Mucosa of rectum (tissue), 2 donors: ENCODE measurements at regions not wholly inside any gene's neighbourhood (a gene's known extent, or its start where the extent isn't known, plus 50 kb on each side); places are given as distances from the start of the nearest gene placed in this dataset.
"Not testable (repeated sequence)": the region's sequence is repeated elsewhere in the genome, so short reads cannot be mapped to it uniquely, and the experiment has no call there.

Source experiments
- H3K27ac ChIP-seq, 2 donors: one replicate each; pipeline ENCODE4 v1.7.0; 2013; ENCODE audit warnings: inconsistent platforms in 2 of 2, low read depth in 2 of 2, low read length in 2 of 2
- H3K27me3 ChIP-seq, 2 donors: one replicate each; pipeline ENCODE4 v1.7.0; 2013; ENCODE audit warnings: low read length in 2 of 2; ENCODE audit not compliant: control insufficient read depth in 2 of 2, insufficient read depth in 2 of 2
- H3K36me3 ChIP-seq, 2 donors: one replicate each; pipeline ENCODE4 v1.7.0; 2013; ENCODE audit warnings: low read length in 2 of 2; ENCODE audit not compliant: control insufficient read depth in 2 of 2, insufficient read depth in 2 of 2
- H3K4me1 ChIP-seq, 2 donors: one replicate each; pipeline ENCODE4 v1.7.0; 2013; ENCODE audit warnings: low read length in 2 of 2, mild to moderate bottlenecking in 1 of 2; ENCODE audit not compliant: control insufficient read depth in 2 of 2, insufficient read depth in 2 of 2
- H3K4me3 ChIP-seq, 2 donors: one replicate each; pipeline ENCODE4 v1.7.0; 2013; ENCODE audit warnings: low read length in 2 of 2
- H3K9ac ChIP-seq, 2 donors: one replicate each; pipeline ENCODE4 v1.7.0; 2013; ENCODE audit warnings: low read length in 2 of 2, low read depth in 1 of 2, mild to moderate bottlenecking in 1 of 2
- H3K9me3 ChIP-seq, 2 donors: one replicate each; pipeline ENCODE4 v1.7.0; 2013; ENCODE audit warnings: low read length in 2 of 2; ENCODE audit not compliant: control insufficient read depth in 2 of 2
- donor health status: healthy.
- donor health status: Normal muscosa, but diverticular disease.

DNA sequence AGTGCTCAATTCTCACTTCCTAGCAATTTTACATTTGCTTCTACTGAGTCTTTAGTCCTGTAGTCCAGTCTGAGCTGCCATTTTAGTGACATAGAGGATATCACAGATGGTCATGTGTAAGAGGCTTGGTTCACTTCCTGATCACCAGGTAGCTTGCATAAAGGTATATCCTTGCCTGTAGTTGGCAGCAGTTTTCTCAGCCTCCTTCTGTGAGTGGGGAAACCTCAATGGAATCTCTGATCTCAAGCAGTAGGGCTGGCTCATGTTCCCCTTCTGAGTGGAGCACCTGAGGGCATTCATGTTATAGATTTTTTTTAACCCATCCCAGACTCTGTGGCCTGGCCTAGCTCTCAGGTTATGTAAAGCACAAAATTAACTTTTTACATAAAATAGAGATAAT lies 278.4 kb downstream of the RDH14 start:
- H3K36me3 ChIP-seq, result no peaks in the 10 kb centered on the region
- H3K9ac ChIP-seq, result no peak overlapping the region
- no peak overlapping the region for H3K4me3 ChIP-seq
- no peaks in the 10 kb centered on the region for H3K9me3 ChIP-seq
- no peaks in the 10 kb centered on the region for H3K27me3 ChIP-seq
- no peaks in the 10 kb centered on the region for H3K4me1 ChIP-seq
- H3K27ac ChIP-seq, result no peak overlapping the region

DNA sequence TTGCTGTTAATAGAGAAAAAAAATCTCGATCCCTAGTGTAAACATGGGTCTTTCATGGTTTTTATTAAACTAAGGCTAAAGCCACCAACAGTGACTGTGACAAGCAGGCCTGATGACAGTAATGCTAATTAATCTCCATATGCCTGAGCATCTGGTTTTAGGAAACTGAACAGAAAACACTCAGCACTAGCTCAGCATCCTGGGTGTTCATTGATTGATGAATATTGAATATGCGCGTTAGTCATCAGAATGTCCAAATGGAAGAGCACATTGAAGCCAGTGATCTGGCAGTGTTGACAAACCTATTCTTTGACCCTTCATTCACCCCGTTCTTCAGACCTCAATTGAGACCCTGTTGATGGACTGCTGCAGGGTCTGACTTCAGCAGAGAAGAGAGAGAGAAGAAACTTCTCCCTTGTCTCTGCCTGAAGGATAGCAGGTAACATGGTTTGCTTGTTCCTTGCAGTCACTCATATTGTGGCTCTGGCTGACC lies 283.8 kb downstream of the RDH14 start:
- H3K4me3 ChIP-seq, result no peak overlapping the region
- no peaks in the 10 kb centered on the region for H3K36me3 ChIP-seq
- H3K27ac ChIP-seq, result no peak overlapping the region
- H3K4me1 ChIP-seq, result no peaks in the 10 kb centered on the region
- H3K27me3 ChIP-seq, result no peaks in the 10 kb centered on the region
- H3K9ac ChIP-seq, result no peak overlapping the region
- H3K9me3 ChIP-seq, result no peaks in the 10 kb centered on the region

DNA sequence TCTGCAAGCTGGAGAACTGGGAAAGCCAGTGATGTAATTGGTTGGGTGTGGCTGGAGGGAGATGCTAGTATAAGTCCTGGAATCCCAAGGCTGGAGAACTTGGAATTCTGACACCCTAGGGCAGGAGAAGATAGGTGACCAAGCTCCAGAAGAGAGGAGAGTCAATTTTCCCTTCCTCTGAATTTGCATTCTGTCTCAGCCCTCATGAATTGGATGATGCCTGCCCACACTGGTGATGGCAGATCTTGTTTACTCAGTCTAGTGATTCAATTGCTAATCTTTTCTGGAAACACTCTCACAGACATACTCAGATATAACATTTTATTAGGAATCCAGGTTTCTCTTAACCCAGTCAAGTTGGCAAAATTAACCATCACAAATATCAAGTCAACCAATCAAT lies 287.2 kb downstream of the RDH14 start:
- H3K4me1 ChIP-seq, result no peaks in the 10 kb centered on the region
- H3K9me3 ChIP-seq, result no peaks in the 10 kb centered on the region
- H3K4me3 ChIP-seq, result no peak overlapping the region
- no peak overlapping the region for H3K27ac ChIP-seq
- H3K36me3 ChIP-seq, result no peaks in the 10 kb centered on the region
- no peak overlapping the region for H3K9ac ChIP-seq
- no peaks in the 10 kb centered on the region for H3K27me3 ChIP-seq

DNA sequence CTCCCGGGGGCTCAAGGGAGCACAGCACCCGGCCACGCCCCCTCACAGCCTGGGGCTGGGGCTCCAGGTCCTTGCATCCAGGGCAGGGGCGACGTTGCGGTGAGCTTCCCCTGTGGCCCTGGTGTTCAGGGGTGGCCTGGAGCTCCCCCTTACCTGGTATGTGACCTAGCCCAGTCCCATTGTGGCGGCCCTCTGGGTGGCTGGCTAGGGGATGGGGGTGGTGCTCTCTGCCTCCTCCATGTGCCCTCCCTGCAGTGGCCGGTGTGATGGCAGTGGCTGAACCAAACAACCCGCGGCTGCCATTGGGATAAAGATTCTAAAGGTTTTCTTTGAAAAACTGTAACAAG lies 288.3 kb downstream of the RDH14 start:
- no peak overlapping the region for H3K27ac ChIP-seq
- no peaks in the 10 kb centered on the region for H3K9me3 ChIP-seq
- no peaks in the 10 kb centered on the region for H3K27me3 ChIP-seq
- no peaks in the 10 kb centered on the region for H3K36me3 ChIP-seq
- H3K4me3 ChIP-seq, result no peak overlapping the region
- no peaks in the 10 kb centered on the region for H3K4me1 ChIP-seq
- H3K9ac ChIP-seq, result no peak overlapping the region

DNA sequence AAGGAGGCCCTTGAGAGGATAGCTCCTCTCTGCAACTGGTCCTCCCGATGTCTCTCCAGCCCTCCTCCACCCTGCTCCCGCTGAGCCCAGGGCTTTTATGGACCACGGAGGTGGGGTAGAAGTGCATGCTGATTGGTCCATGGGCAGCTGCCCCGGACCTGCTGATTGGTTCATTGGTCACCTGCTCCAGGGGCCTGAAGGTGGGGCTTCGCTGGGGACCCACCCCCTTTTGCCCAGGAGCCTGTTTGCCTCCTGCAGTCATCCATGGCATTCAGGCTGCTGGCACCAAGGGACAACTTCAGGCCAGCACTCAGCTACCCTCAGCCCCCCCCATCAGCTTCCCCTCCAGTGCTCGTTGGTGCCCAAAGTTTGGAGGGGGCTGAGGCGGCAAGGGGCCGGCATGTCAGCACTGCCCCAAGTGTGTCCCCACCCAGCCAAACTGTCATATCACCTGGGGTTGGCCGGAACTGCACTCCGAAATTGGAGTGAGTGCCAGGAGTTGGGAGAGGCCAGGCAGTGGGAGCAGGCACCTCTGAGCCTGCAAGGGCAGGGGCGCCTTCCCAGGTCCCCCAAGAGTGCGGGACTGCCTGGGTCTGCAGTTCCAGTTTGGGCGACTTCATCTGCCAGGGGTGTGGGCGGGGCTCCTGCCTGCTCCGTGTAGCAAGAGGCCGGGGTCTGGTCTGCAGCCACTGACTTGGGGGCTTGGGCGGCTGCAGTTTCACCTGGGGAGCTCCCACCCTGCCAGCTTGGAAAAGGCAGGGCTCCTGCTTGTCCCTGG lies 288.9 kb downstream of the RDH14 start:
- no peak overlapping the region for H3K27ac ChIP-seq
- H3K9me3 ChIP-seq, result no peaks in the 10 kb centered on the region
- H3K9ac ChIP-seq, result no peak overlapping the region
- H3K36me3 ChIP-seq, result no peaks in the 10 kb centered on the region
- no peaks in the 10 kb centered on the region for H3K4me1 ChIP-seq
- no peaks in the 10 kb centered on the region for H3K27me3 ChIP-seq
- no peak overlapping the region for H3K4me3 ChIP-seq

DNA sequence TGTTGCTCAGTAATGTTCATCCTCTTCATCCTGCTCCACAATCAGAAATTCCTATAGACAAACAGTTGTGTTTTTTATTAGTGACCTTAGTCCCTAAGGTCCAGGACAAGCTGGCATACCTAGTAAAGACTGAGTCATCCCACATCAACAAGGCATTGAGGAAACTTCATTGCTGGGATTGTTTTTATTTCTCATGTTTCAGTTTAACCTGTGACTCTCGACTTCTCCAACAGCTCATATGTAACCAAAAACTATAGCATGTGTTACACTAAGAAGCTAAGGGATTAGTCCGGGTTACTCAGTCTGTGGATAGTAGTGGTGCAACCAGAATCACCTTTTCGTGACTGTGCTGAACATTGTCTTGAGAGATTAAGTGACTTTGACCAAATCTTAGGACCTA lies 292.1 kb downstream of the RDH14 start:
- Histone ChIP-seq H3K36me3 (no peaks in the 10 kb centered on the region), H3K27me3 (no peaks in the 10 kb centered on the region), H3K27ac (no peak overlapping the region)

DNA sequence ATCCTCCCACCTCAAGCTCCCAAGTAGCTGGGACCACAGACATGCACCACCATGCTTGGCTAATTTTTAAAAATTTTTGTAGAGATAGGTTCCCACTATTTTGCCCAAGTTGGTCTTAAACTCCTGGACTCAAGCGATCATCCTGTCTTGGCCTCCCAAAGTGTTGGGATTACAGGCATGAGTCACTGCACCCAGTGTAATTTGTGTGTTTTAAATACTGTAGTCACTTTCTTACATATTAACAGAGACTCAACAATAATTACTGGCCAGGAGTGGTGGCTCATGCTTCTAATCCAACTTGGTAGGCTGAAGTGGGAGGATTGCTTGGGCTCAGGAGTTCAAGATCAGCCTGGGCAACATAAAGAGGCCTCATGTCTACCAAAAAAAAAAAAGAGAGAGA lies 293.0 kb downstream of the RDH14 start:
- Histone ChIP-seq H3K9ac (no peak overlapping the region), H3K9me3 (no peaks in the 10 kb centered on the region), H3K4me3 (no peak overlapping the region), H3K27ac (no peak overlapping the region), H3K36me3 (no peaks in the 10 kb centered on the region), H3K4me1 (no peaks in the 10 kb centered on the region), H3K27me3 (no peaks in the 10 kb centered on the region)

More for the DNA sequence above, 292.1 kb downstream of the RDH14 start:
- Histone ChIP-seq H3K9me3 (no peaks in the 10 kb centered on the region), H3K4me1 (no peaks in the 10 kb centered on the region), H3K4me3 (no peak overlapping the region), H3K9ac (no peak overlapping the region)

DNA sequence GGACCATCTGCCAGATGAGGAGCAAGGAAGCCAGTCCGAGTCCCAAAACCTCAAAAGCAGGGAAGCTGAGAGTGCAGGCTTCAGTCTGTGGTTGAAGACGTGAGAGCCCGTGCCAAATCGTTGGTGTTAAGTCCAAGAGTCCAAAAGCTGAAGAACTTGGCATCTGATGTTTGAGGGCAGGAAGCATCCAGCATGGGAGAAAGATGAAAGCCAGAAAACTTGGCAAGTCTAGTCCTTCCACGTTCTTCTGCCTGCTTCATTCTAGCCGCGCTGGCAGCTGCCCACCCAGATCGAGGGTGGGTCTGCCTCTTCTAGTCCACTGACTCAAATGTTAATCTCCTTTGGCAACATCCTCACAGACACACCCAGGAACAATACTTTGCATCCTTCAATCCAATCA lies 293.8 kb downstream of the RDH14 start:
- H3K4me3 ChIP-seq, H3K9ac ChIP-seq, H3K9me3 ChIP-seq, H3K36me3 ChIP-seq, H3K27me3 ChIP-seq, H3K4me1 ChIP-seq, H3K27ac ChIP-seq: not testable (repeated sequence)

DNA sequence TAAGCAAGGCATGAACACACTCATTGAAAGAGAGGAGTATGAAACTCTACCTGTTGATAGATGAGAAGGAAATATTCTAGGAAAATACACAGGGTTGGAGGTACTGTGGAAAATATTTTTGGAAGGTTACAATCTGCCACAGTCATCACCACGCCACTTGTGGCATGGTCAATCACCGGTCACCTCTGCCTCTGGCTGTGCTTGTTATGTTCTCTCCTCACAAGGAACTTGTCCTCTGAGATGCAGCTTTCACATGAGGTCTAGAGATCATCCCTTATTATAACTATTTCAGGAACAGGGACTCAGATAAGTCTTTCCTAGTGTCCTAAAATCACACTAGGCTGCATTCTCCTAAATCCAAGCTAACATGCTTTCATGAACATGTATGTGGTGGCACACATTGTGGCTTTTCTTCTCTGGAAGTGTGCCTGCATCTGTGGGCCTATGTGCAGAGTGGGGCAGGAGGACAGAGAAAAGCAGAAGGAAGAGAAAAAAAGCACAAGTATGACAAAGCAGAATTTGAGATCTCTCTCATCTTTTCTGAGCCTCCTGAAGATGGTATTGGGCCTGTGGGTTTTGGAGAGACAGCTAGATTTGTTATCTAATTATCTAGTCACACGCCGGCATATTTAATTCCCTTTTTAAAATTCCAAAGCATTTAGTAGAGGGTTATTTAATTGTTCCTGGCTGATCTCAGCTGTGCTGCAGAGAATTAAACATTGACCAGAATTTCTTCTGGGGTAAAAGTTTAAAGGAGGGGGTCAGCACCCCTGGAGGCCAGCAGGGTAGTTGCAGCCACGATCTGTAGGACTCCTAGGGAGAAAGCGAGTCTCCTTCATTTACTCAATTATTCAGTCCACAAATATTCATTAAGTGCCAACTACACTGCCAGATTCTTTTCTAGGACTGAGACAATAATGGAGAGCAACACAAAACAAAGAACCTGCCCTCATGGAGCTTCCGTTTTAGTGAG lies 294.6 kb downstream of the RDH14 start:
- Histone ChIP-seq H3K36me3 (no peaks in the 10 kb centered on the region), H3K9ac (no peak overlapping the region), H3K27me3 (no peaks in the 10 kb centered on the region), H3K4me3 (no peak overlapping the region), H3K9me3 (no peaks in the 10 kb centered on the region), H3K4me1 (no peaks in the 10 kb centered on the region), H3K27ac (no peak overlapping the region)

DNA sequence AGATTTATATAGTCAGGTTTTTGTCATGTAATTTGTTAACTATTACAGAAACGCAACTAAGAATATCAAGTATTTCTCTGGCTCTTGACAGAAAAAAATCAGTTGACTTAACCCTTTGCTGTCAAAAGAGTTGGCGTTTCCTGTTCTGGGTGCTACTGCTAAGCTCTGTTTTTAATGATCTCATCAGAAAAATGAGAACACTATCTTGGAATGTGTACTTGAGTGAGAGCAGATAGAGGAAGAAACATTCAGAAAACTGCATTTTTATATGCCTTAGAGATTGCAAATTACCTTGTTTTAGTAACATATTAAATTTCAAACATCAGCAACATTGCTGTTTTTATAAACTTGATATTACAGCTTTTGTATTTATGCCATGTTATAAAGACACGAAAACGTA lies 297.9 kb downstream of the RDH14 start:
- Histone ChIP-seq H3K36me3 (no peaks in the 10 kb centered on the region), H3K4me3 (no peak overlapping the region), H3K27me3 (no peaks in the 10 kb centered on the region), H3K4me1 (no peaks in the 10 kb centered on the region), H3K9me3 (no peaks in the 10 kb centered on the region), H3K27ac (no peak overlapping the region), H3K9ac (no peak overlapping the region)
